ENCODE measurements at regions not wholly inside any gene's neighbourhood (a gene's known extent, or its start where the extent isn't known, plus 50 kb on each side); places are given as distances from the start of the nearest gene placed in this dataset.

DNA sequence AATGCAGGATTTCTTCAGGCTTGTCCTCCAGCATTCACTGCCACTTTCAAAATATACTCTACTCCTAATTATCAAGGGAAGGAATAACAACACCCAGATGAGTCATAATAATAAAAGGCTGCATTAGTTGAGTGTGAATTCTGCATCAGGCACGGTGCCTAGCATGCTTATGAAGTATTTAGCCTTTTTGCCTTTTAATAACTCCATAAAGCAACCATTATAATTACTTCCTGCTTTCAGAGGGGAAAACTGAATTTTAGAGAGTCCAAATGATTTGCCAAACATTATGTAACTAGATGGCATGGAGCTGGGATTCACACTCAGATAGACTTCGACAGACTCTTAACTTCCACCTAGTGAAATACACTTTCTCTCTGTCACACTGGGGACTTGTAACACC lies 2365.5 kb downstream of the PCDH7 start:
- TF ChIP-seq ZBTB7A (IDR thresholded peaks at IDR 0.05; ENCODE audit: low read depth) (no peak), NFIC (IDR thresholded peaks at IDR 0.05) (no peak)

DNA sequence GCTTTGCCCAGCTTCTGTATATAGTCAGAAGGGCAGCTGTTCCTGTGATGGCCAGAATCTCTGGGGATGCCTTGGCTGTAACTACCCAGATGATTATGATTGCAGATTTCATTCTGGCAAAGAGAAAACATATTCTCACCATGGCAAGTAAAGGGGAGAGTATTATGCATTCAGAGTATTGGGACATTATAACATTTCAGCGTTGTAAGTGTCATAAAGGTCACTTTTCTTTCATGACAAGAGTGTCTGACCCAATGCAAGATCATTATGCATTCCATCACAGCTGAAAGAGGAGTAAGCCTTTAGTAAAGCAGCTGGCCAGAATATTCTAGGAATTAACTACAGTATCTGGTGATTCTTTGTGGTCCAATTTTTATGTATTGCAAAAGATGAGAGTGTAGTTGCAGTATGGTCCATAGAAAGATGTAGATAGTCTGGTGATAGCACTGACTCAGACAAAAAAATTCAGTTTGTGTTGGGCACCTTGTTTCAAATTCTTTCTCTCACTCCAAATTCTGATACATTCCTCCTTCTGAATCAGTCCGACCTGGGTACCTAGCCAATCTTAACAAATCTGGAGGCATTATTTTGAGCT lies 2366.3 kb downstream of the PCDH7 start:
- TF ChIP-seq ZBTB7A (IDR thresholded peaks at IDR 0.05; ENCODE audit: low read depth) = no peak
- TF ChIP-seq TAF1 (IDR thresholded peaks at IDR 0.05; ENCODE audit: low read depth) = no peak
- no peak for TF ChIP-seq CEBPB (IDR thresholded peaks at IDR 0.05)
- TF ChIP-seq, protein P1, sequence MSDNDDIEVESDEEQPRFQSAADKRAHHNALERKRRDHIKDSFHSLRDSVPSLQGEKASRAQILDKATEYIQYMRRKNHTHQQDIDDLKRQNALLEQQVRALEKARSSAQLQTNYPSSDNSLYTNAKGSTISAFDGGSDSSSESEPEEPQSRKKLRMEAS (IDR thresholded peaks at IDR 0.05) = no peak
- TF ChIP-seq TCF12 (IDR thresholded peaks at IDR 0.05; ENCODE audit: low read depth) = no peak
- TF ChIP-seq FOXM1 (IDR thresholded peaks at IDR 0.05; ENCODE audit: borderline replicate concordance, low read depth) = no peak
- TF ChIP-seq NFIC (IDR thresholded peaks at IDR 0.05) = no peak
- TF ChIP-seq RAD21 (IDR thresholded peaks at IDR 0.05; ENCODE audit: low read depth) = no peak
- no peak for TF ChIP-seq YY1 (IDR thresholded peaks at IDR 0.05; ENCODE audit: low read depth)

DNA sequence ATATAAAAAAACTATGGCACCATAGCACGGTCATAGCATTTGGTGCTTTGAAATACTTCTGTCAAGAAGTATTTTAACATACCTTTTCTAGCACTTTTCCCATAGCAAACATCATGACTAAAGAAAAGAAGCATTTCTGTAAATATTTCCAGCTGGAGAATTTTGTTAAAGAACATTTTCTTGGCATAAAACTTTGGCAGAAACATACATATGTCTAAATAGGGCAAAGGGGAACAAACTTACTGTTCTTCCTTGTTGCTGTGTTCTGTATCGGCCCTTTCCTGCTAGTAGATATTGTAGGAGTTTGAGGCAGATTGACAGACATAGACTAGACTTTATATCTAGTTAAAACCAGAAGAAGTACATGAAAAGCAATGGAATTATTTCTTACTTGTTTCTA lies 2368.5 kb downstream of the PCDH7 start:
- TF ChIP-seq TCF12 (IDR thresholded peaks at IDR 0.05; ENCODE audit: low read depth) = no peak
- no peak for TF ChIP-seq TAF1 (IDR thresholded peaks at IDR 0.05; ENCODE audit: low read depth)
- no peak for TF ChIP-seq EP300 (IDR thresholded peaks at IDR 0.05; ENCODE audit: borderline replicate concordance)
- TF ChIP-seq RAD21 (IDR thresholded peaks at IDR 0.05; ENCODE audit: low read depth) = no peak
- TF ChIP-seq FOXM1 (IDR thresholded peaks at IDR 0.05; ENCODE audit: borderline replicate concordance, low read depth) = no peak
- TF ChIP-seq ZBTB7A (IDR thresholded peaks at IDR 0.05; ENCODE audit: low read depth) = no peak
- TF ChIP-seq, protein P2, sequence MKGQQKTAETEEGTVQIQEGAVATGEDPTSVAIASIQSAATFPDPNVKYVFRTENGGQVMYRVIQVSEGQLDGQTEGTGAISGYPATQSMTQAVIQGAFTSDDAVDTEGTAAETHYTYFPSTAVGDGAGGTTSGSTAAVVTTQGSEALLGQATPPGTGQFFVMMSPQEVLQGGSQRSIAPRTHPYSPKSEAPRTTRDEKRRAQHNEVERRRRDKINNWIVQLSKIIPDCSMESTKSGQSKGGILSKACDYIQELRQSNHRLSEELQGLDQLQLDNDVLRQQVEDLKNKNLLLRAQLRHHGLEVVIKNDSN (IDR thresholded peaks at IDR 0.05) = no peak
- no peak for TF ChIP-seq EGR1 (IDR thresholded peaks at IDR 0.05)
- TF ChIP-seq YY1 (IDR thresholded peaks at IDR 0.05; ENCODE audit: low read depth) = no peak
- TF ChIP-seq TEAD4 (IDR thresholded peaks at IDR 0.05) = no peak
- no peak for TF ChIP-seq NFIC (IDR thresholded peaks at IDR 0.05)
- no peak for TF ChIP-seq CEBPB (IDR thresholded peaks at IDR 0.05)
- TF ChIP-seq, protein P1 (IDR thresholded peaks at IDR 0.05) = no peak
- TF ChIP-seq, protein P3, sequence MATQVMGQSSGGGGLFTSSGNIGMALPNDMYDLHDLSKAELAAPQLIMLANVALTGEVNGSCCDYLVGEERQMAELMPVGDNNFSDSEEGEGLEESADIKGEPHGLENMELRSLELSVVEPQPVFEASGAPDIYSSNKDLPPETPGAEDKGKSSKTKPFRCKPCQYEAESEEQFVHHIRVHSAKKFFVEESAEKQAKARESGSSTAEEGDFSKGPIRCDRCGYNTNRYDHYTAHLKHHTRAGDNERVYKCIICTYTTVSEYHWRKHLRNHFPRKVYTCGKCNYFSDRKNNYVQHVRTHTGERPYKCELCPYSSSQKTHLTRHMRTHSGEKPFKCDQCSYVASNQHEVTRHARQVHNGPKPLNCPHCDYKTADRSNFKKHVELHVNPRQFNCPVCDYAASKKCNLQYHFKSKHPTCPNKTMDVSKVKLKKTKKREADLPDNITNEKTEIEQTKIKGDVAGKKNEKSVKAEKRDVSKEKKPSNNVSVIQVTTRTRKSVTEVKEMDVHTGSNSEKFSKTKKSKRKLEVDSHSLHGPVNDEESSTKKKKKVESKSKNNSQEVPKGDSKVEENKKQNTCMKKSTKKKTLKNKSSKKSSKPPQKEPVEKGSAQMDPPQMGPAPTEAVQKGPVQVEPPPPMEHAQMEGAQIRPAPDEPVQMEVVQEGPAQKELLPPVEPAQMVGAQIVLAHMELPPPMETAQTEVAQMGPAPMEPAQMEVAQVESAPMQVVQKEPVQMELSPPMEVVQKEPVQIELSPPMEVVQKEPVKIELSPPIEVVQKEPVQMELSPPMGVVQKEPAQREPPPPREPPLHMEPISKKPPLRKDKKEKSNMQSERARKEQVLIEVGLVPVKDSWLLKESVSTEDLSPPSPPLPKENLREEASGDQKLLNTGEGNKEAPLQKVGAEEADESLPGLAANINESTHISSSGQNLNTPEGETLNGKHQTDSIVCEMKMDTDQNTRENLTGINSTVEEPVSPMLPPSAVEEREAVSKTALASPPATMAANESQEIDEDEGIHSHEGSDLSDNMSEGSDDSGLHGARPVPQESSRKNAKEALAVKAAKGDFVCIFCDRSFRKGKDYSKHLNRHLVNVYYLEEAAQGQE (IDR thresholded peaks at IDR 0.05; ENCODE audit: low read depth) = no peak
- no peak for TF ChIP-seq CREB1 (IDR thresholded peaks at IDR 0.05; ENCODE audit: low read depth)

DNA sequence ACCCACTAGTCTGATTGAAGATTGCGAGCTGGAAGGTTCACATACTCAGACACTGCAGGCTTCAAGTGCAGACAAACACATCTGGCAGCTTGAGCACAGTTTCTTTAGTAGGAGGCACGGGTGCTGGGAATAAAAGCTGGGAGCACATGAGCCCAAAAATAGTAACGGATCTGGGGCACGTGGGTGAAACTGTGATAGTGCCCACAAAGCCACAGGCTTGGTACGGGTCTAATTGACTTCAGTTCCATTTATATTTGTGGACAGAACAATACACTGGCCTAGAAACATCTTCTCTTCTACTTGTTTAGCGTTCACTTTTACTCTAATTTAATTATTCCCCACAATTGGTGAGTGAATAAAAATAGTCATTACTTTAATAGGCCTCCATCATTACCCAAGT lies 2370.7 kb downstream of the PCDH7 start:
- TF ChIP-seq, protein P2 (IDR thresholded peaks at IDR 0.05) = no peak
- TF ChIP-seq YY1 (IDR thresholded peaks at IDR 0.05; ENCODE audit: low read depth) (no peak), TEAD4 (IDR thresholded peaks at IDR 0.05) (no peak), TAF1 (IDR thresholded peaks at IDR 0.05; ENCODE audit: low read depth) (no peak), CEBPB (IDR thresholded peaks at IDR 0.05) (no peak), EGR1 (IDR thresholded peaks at IDR 0.05) (no peak), RAD21 (IDR thresholded peaks at IDR 0.05; ENCODE audit: low read depth) (no peak), ZBTB7A (IDR thresholded peaks at IDR 0.05; ENCODE audit: low read depth) (no peak), CREB1 (IDR thresholded peaks at IDR 0.05; ENCODE audit: low read depth) (no peak)
- TF ChIP-seq, protein P3 (IDR thresholded peaks at IDR 0.05; ENCODE audit: low read depth) = no peak

DNA sequence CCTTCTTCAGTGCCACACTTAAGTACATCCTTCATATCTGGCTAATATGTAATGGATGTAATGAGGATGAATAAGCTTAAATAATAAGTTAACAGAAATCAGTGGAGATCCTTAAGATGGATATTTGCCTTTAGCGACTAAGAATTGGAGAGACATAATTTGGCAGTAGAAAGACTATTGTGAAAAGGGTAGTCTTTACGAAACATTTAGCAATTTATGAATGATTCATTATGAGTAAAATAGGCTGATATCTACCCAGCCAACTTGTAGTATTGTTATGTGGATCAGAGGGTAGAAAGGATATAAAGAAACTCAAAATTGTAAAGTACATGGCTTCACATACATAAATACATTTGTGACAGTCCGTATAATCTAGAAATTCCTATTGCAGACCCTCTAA lies 2371.8 kb downstream of the PCDH7 start:
- TF ChIP-seq TAF1 (IDR thresholded peaks at IDR 0.05; ENCODE audit: low read depth) (no peak), CEBPB (IDR thresholded peaks at IDR 0.05) (no peak), EP300 (IDR thresholded peaks at IDR 0.05; ENCODE audit: borderline replicate concordance) (no peak)

DNA sequence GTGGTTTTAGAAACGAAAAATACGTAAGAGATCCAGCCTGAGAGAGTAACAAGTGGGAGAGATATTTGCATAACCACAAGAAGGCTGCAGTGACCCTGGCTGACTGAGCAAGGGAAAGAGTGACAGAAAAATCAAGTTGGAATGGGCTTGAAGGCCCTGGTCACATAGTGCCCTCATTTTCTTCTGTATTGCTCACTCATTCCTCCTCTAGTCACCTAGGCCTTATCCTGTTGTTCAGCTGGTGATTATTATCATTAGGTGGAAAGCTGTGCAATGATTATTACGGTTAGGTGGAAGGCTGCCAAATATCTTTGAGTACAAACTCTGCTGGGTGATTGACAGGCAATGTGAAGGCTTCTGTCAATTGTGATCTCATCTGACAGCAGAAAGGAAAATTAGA lies 2384.1 kb downstream of the PCDH7 start:
- TF ChIP-seq, protein P1 (IDR thresholded peaks at IDR 0.05) = no peak

DNA sequence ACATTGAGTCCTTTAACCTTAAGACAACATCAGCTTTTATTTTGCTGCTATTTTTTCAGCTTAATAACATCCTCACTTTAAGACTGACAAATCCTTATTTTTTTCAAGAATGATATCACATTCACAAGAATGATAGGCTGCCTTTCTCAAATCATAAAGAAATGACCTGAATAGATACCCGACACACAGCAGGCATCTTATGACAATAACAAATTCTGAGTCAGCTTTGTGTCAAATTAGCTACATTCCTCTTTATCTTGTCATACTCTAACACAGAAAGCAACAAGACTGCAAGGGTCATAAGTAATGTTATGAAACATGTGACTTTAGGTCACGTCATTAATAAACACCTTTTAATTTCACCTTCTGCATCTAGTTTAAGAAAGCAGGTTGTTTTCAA lies 2387.6 kb downstream of the PCDH7 start:
- TF ChIP-seq EP300 (IDR thresholded peaks at IDR 0.05; ENCODE audit: borderline replicate concordance) (no peak), TAF1 (IDR thresholded peaks at IDR 0.05; ENCODE audit: low read depth) (no peak), FOXM1 (IDR thresholded peaks at IDR 0.05; ENCODE audit: borderline replicate concordance, low read depth) (no peak), CREB1 (IDR thresholded peaks at IDR 0.05; ENCODE audit: low read depth) (no peak), TEAD4 (IDR thresholded peaks at IDR 0.05) (no peak), NFIC (IDR thresholded peaks at IDR 0.05) (no peak), RAD21 (IDR thresholded peaks at IDR 0.05; ENCODE audit: low read depth) (no peak), TCF12 (IDR thresholded peaks at IDR 0.05; ENCODE audit: low read depth) (no peak), ZBTB7A (IDR thresholded peaks at IDR 0.05; ENCODE audit: low read depth) (no peak), EGR1 (IDR thresholded peaks at IDR 0.05) (no peak), YY1 (IDR thresholded peaks at IDR 0.05; ENCODE audit: low read depth) (no peak)
- TF ChIP-seq, protein P2 (IDR thresholded peaks at IDR 0.05) = no peak
- TF ChIP-seq, protein P3 (IDR thresholded peaks at IDR 0.05; ENCODE audit: low read depth) = no peak
